Endothelial cell (in vitro differentiated cells): ENCODE measurements at regions not wholly inside any gene's neighbourhood (a gene's known extent, or its start where the extent isn't known, plus 50 kb on each side); places are given as distances from the start of the nearest gene placed in this dataset.

ENCODE experiments used
- DNase-seq: peaks from one replicate; pipeline ENCODE4 v3.0.0; 2021; ENCODE audit warnings: low spot score
- H3K27ac Mint-ChIP-seq: one replicate; pipeline ENCODE4 v1.8.0; 2021; ENCODE audit warnings: mixed read lengths, inconsistent platforms; ENCODE audit not compliant: unreplicated experiment
- H3K27me3 Mint-ChIP-seq: one replicate; pipeline ENCODE4 v1.8.0; 2021; ENCODE audit warnings: mild to moderate bottlenecking, moderate library complexity, mixed read lengths, inconsistent platforms; ENCODE audit not compliant: unreplicated experiment
- H3K36me3 Mint-ChIP-seq: one replicate; pipeline ENCODE4 v1.8.0; 2021; ENCODE audit warnings: mild to moderate bottlenecking, low read depth, mixed read lengths, inconsistent platforms; ENCODE audit not compliant: unreplicated experiment
- H3K4me1 Mint-ChIP-seq: one replicate; pipeline ENCODE4 v1.8.0; 2021; ENCODE audit warnings: mild to moderate bottlenecking, mixed read lengths, inconsistent platforms; ENCODE audit not compliant: unreplicated experiment
- H3K4me3 Mint-ChIP-seq: one replicate; pipeline ENCODE4 v1.8.0; 2021; ENCODE audit warnings: mild to moderate bottlenecking, mixed read lengths, inconsistent platforms; ENCODE audit not compliant: unreplicated experiment
- H3K9me3 Mint-ChIP-seq: one replicate; pipeline ENCODE4 v1.8.0; 2021; ENCODE audit warnings: mixed read lengths, inconsistent platforms; ENCODE audit not compliant: unreplicated experiment
- TF ChIP-seq, protein P1 (sequence below): fragments of 200-600 bp; sonication (generic); IDR thresholded peaks from one replicate; pipeline ENCODE4 v1.5.0; 2021; ENCODE audit warnings: antibody characterized with exemption; ENCODE audit not compliant: unreplicated experiment

DNA sequence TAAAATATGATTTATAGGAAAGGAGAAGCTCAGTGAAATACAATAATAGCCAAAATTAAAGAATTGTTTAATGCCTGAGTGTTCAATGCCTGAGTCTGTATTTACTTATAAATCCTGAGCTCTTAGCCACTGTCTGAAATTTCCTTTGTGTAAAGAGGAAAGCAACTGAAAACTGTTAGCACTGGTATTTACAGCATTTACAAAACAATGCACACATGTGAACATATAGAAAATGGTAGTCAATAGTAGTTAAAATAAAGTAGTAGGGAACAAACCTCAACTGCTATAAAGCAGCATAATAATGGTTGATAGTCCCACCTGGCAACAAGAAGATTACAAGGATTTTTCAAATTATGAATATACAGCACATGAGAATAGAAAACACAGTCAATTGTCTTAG, 1137.1 kb upstream of the ATXN8OS start:
- H3K4me1 Mint-ChIP-seq: no peaks in the 10 kb centered on the region
- no peaks in the 10 kb centered on the region for H3K9me3 Mint-ChIP-seq
- H3K27ac Mint-ChIP-seq: no peak overlapping the region
- no peaks in the 10 kb centered on the region for H3K27me3 Mint-ChIP-seq
- no peak overlapping the region for H3K4me3 Mint-ChIP-seq
- TF ChIP-seq, protein P1, sequence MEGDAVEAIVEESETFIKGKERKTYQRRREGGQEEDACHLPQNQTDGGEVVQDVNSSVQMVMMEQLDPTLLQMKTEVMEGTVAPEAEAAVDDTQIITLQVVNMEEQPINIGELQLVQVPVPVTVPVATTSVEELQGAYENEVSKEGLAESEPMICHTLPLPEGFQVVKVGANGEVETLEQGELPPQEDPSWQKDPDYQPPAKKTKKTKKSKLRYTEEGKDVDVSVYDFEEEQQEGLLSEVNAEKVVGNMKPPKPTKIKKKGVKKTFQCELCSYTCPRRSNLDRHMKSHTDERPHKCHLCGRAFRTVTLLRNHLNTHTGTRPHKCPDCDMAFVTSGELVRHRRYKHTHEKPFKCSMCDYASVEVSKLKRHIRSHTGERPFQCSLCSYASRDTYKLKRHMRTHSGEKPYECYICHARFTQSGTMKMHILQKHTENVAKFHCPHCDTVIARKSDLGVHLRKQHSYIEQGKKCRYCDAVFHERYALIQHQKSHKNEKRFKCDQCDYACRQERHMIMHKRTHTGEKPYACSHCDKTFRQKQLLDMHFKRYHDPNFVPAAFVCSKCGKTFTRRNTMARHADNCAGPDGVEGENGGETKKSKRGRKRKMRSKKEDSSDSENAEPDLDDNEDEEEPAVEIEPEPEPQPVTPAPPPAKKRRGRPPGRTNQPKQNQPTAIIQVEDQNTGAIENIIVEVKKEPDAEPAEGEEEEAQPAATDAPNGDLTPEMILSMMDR: no peak
- H3K36me3 Mint-ChIP-seq: no peaks in the 10 kb centered on the region
- no peak for DNase-seq

DNA sequence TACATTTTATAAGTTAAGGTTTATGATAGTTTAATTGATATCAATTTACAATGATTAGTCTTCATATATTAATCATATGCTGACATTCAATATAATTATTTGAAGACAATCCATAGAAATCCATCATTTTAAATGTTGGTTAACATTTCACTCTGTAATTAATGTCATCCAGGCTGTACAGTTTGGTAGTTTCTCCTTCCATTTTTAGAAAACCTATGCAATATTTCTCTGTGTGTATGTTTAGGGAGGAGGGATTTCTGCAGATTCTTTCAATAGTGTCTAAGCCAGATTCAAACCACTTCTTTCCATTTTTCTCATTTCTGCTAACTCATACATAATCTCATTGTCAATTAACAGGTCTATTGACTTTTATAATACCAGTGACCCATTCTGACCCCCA, 1159.0 kb upstream of the ATXN8OS start:
- no peak overlapping the region for H3K27ac Mint-ChIP-seq
- H3K4me1 Mint-ChIP-seq: no peaks in the 10 kb centered on the region
- DNase-seq: no peak
- H3K36me3 Mint-ChIP-seq: no peaks in the 10 kb centered on the region
- no peak overlapping the region for H3K4me3 Mint-ChIP-seq
- no peaks in the 10 kb centered on the region for H3K9me3 Mint-ChIP-seq
- TF ChIP-seq, protein P1: no peak
- no peaks in the 10 kb centered on the region for H3K27me3 Mint-ChIP-seq

- no peaks in the 10 kb centered on the region for H3K36me3 Mint-ChIP-seq
- H3K9me3 Mint-ChIP-seq: no peaks in the 10 kb centered on the region
- H3K27ac Mint-ChIP-seq: no peak overlapping the region
- H3K4me3 Mint-ChIP-seq: no peak overlapping the region
- no peaks in the 10 kb centered on the region for H3K4me1 Mint-ChIP-seq
- DNase-seq: no peak
- no peaks in the 10 kb centered on the region for H3K27me3 Mint-ChIP-seq
- TF ChIP-seq, protein P1: no peak
Observed at GRCh38 chr13:68944272-68944671, 1163.4 kb upstream of the ATXN8OS start.

DNA sequence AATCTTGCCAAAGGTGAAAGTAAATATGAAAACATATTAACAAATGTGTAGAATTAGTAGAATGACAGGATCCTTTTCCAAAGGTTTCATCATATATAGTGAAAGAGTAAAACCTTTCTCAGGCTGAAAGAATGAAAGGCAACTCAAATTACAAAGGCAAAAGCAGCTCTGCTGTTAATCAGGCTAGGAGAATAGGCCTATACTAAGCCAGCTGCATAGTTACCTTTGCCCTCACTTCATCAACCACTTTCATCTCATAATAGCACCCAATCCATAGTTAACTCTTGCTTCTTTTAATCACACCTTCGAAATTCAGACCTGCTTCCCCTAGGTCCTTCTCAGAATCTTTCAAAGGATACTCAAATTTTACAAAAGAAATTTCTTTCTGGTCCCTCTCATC, 1167.6 kb upstream of the ATXN8OS start:
- TF ChIP-seq, protein P1: no peak
- no peaks in the 10 kb centered on the region for H3K36me3 Mint-ChIP-seq
- H3K4me3 Mint-ChIP-seq: no peak overlapping the region
- no peaks in the 10 kb centered on the region for H3K9me3 Mint-ChIP-seq
- no peak overlapping the region for H3K27ac Mint-ChIP-seq
- no peaks in the 10 kb centered on the region for H3K4me1 Mint-ChIP-seq
- no peak for DNase-seq
- H3K27me3 Mint-ChIP-seq: no peaks in the 10 kb centered on the region

- H3K27ac Mint-ChIP-seq: no peak overlapping the region
- no peaks in the 10 kb centered on the region for H3K36me3 Mint-ChIP-seq
- no peak overlapping the region for H3K4me3 Mint-ChIP-seq
- no peaks in the 10 kb centered on the region for H3K4me1 Mint-ChIP-seq
- H3K27me3 Mint-ChIP-seq: no peaks in the 10 kb centered on the region
- DNase-seq: no peak
- H3K9me3 Mint-ChIP-seq: no peaks in the 10 kb centered on the region
- TF ChIP-seq, protein P1: no peak
Observed at GRCh38 chr13:68938639-68939038, 1169.0 kb upstream of the ATXN8OS start.
